CD4-positive, alpha-beta T cell treated with Interleukin-17A for 1 hour (primary cell): ENCODE measurements at regions not wholly inside any gene's neighbourhood (a gene's known extent, or its start where the extent isn't known, plus 50 kb on each side); places are given as distances from the start of the nearest gene placed in this dataset.
"Not testable (repeated sequence)": the region's sequence is repeated elsewhere in the genome, so short reads cannot be mapped to it uniquely, and the experiment has no call there.

Experiments
- DNase-seq: peaks from one replicate; pipeline ENCODE4 v3.0.0-alpha.2; 2020

GRCh38 chr18:44265437-44265836 lies 415.3 kb upstream of the SETBP1 start:
- no peak for DNase-seq

DNA sequence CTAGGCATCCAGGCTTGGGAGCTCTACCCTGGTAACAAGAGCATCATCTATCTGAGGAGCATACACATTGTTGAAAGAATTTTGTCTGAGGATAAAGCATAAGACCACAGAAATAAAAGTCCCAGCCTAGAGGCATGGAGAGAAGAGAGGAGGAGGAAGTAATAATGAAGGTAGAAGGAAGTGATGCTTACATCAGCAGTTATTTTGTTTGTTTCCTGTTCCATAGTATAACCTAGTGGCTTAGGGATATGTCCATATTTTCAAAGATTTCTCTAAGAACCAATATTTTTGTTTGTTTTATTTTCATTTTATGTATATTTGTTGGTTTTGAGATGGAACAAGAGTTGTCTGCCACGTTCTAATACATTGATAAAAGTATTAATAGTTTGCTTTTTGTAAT lies 407.4 kb upstream of the SETBP1 start:
- DNase-seq = no peak

- DNase-seq = no peak
These were observed 400.2 kb upstream of the SETBP1 start for GRCh38 chr18:44280479-44280878.

- DNase-seq = no peak
These were observed 394.6 kb upstream of the SETBP1 start for GRCh38 chr18:44286049-44286448.

GRCh38 chr18:44290366-44290977 lies 390.2 kb upstream of the SETBP1 start:
- DNase-seq = no peak

GRCh38 chr18:44298566-44298965 lies 382.1 kb upstream of the SETBP1 start:
- no peak for DNase-seq

DNA sequence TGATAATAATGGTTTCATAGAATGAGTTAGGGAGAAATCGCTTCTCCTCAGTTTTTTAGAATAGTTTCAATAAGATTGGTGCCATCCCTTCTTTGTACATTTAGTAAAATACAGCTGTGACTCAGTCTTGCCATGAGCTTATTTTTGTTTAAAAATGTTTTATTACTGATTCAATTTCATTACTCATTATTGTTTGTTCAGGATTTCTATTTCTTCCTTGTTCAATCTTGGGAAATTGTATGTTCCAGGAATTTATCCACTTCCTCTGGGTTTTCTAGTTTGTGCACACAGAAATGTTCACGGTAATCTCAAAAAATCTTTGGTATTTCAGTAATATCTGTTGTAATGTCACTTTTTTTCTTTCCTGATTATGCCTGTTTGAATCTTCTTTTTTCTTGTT lies 371.5 kb upstream of the SETBP1 start:
- DNase-seq = no peak

DNA sequence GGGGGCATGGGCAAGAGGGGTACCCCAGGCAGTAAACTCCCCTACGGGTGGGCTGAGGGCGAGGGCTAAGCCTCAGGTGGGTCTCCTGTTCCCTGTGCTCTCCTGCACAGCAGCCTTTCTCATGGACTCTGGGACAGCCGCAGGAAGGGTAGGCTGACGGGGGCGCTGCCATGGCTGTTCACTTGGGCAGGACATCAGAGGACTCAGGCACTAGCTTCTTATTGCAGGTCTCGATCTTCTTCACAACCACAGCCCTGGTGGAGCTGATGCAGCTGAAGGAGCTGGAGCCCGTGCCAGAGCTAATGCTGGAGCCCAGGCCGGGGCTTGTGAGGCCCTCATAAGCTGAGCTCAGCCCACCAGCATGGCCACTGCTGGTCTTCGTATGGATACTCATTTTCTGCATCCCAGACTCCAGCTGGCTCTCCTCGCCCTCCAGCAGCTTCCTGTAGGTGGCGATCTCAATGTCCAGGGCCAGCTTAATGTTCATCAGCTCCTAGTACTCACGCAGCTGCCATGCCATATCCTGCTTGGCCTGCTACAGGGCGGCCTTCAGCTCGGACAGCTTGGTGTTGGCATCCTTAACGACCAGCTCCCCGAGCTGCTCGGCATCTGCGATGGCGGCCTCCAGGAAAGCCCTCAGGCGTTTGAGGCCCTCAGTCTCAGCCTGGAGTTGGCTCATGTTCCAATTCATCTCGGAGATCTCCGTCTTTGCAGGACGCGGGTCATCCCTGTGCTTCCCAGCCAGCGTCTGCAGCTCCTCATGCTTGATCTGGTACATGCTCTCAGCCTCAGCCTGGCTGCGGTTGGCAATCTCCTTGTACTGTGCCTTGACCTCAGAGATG lies 359.8 kb upstream of the SETBP1 start:
- no peak for DNase-seq

DNA sequence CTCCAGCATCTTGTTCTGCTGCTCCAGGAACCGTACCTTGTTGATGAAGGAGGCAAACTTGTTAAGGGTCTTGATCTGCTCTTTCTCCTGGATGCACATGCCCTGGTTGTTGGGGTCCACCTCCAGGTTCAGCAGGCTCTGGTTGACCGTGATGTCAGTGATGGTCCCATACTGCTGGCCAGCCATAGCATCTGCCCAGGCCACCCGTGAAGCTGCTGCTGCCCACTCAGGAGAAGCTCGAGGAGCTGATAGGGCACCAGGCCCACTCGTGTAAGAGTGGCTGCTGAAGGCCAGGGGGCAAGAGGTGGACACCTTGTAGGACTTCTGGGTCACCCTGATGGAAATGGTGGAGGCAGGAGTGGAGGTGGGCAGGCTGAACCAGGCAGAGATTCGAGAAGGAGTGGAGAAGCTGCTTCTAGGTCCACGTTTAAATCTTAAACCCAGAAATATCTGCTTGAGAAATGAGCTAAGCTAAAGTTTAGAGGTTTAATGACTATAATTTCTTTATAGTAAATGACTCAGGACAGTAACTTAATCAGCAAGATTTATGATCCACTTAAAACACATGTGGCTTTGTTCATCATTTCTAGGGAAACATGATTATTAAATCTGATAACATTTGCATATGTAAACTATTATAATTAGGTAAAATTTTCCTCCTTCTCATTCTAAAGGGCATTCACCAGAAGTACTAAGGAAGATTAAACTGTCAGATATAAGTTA lies 358.7 kb upstream of the SETBP1 start:
- no peak for DNase-seq

- DNase-seq = no peak
These were observed 357.6 kb upstream of the SETBP1 start for GRCh38 chr18:44323125-44323524.

DNA sequence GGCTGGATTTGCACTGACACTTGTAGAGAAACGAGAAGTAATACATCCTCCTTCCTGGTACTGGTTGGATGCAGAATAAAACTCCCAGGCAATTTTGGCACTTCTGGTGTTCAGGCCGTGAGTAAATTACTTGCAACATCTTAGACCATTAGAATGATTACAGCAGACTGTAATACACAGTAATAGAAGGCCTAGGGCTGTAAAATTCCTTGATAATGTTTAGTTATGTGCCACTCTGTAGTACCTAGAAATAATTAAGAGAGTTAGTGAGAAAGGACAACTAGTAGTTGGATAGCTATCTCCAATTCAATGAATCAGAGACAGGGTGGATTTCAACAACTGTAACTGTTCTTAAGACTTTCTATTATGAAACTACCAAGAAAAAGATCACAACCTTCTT lies 356.3 kb upstream of the SETBP1 start:
- no peak for DNase-seq

DNA sequence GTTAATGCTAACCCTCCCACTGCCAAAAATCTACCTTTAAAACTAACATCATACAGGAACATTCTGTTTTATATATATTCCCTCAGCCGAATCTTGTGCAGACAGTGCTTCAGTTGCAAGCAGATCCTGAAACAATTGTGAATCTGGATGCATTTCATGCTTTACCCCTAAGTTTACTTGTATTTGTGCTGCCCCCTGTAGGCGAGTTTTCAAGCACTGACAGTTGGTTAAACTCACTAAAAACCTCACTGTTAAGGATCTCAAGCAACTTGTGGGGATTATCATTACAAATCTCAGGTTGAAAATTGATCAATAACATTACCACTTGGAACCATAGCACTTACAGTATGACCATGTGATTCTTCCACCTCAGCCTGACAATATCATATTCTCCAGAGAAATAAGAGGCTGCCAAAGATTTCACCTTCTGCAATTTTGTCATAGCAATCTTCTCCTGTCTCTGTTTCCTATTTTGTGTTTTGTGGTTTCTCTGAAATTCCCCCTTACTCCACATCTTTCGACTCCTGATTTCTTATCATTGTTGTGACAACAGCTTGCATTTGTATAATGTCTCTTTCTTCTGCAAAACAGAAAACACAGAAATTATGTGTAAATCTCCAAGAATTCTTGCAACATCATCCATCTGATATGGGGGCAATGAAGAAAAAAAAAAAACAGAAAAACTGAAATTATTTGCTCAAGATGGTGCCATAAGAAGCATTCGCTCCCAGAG lies 354.6 kb upstream of the SETBP1 start:
- no peak for DNase-seq

DNA sequence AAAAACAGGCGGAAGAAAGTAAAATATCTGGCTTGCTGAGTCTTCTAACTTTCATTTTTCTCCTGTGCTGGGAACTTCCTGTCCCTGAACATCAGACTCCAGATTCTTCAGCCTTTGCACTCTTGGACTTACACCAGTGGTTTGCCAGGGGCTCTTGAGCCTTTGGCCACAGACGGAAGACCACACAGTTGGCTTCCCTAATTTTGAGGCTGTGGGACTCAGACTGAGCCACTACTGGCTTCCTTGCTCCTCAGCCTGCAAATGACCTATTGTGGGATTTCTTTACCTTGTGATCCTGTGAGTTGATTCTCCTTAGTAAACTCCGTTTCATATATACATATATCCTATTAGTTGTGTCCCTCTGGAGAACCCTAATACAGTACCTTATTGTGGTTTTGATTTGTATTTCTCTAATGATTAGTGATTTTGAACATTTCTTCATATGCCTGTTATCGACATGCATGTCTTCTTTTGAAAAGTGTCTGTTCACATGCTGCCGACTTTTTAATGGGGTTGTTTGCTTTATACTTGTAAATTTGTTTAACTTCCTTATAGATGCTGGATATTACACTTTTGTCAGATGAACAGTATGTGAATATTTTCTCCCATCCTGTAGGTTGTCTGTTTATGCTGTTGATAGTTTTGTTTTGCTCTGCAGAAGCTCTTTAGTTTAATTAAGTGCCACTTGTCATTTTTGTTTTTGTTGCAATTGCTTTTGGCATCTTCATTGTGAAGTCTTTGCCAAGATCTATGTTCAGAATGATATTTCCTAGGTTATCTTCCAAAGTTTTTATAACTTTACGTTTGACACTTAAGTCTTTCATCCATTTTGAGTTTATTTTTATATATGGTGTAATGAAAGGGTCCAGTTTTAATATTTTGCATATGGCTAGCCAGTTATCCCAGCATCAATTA lies 348.8 kb upstream of the SETBP1 start:
- DNase-seq = no peak

GRCh38 chr18:44341759-44342158 lies 338.9 kb upstream of the SETBP1 start:
- DNase-seq = no peak

DNA sequence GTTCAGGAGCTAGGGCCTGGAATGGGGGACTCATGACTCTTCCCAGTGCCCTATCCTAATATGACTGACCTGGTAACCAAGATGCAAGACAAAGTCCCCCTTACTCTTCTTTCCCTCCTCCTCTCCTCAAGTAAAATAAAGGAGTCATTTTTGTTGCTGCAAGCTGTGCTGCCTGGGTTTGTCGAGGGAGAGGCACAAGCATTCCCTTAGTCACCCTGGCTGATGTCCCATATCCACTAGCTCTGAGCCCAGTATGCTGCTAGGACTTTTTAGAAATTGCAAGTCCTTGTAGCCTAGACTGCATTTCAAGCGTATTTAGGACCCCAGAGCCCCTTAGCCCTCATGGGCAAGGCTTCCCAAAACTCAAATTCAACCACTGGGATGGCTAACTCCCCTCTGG lies 338.5 kb upstream of the SETBP1 start:
- no peak for DNase-seq

DNA sequence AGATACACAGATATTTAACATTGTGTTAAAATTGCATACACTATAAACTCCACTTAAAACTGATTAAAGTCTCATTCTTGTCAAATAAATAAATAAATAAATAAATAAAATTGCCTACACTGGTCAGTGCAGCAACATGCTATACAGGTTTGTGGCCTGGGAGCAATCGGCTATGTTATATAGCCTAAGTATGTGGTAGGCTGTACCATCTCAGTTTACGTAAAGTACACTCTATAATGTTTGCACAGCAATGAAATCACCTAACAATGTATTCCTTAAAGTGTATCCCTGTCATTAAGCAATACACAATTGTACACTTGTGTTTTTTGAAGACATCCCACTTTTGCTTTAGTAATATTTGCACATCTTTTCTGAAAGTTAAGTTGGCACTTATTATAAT lies 337.7 kb upstream of the SETBP1 start:
- DNase-seq = no peak

DNA sequence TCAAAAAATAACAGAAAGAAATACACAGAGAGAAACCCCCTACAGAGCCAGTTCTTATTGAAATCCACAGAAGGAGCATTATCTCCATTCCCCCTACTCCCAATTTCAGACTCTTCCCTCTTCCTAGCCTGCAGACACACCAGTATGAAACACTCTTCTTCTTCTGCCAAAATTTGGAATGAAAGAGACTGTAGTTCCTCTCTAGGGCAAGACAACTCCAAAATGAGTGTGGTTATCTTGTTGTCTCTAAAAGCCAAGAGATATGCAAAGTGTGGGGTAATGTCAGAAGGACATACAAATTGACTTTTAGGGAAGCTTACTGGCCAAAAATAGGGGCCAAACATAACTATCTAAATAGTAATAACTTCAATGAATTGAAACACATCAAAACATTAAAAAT lies 337.1 kb upstream of the SETBP1 start:
- DNase-seq = no peak

DNA sequence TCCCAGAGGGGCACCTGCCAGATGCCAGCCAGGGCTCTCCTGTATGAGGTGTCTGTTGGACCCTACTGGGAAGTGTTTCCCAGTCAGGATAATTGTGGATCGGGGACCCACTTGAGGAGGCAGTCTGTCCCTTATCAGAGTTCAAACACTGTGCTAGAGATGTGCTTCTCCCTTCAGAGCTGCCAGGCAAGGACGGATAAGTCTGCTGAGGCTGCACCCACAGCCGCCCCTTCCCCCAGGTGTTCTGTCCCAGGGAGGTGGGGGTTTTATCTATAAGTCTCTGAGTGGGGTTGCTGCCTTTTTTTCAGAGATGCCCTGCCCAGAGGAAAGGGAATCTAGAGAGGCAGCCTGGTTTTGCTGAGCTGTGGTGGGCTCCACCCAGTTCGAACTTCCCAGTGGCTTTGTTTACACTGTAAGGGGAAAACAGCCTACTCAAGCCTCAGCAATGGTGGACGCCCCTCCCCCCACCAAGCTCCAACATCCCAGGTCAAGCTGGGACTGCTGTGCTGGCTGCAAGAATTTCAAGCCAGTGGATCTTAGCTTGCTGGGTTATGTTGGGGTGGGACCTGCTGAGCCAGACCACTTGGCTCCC lies 324.0 kb upstream of the SETBP1 start:
- DNase-seq = no peak

DNA sequence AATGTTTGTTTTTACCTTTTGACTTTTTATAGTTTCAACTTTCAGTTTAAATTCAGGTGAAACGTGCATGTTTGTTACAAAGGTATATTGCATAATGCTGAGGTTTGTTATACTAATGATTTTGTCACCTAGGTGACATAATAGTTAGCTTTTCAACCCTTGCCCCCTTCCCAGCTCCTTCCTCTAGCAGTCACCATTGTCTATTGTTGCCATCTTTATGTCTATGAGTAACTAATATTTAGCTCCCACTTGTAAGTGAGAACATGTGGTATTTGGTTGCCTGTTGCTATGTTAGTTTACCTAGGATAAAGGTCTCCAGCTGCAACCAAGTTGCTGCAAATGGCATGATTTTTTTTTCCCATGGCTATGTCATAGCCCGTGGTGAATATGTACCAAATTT lies 322.3 kb upstream of the SETBP1 start:
- no peak for DNase-seq

GRCh38 chr18:44359741-44360140 lies 320.9 kb upstream of the SETBP1 start:
- not testable (repeated sequence) for DNase-seq

DNA sequence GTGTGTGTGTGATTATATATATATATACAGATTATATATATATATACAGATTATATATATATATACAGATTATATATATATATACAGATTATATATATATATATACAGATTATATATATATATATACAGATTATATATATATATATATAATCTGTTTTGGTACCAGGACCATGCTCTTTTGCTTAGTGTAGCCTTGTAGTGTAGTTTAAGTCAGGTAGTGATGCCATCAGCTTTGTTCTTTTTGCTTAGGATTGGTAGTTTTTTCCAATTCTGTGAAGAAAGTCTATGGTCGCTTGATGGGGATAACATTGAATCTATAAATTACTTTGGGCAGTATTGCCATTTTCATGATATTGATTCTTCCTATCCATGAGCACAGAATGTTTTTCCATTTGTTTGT lies 318.5 kb upstream of the SETBP1 start:
- DNase-seq = not testable (repeated sequence)

DNA sequence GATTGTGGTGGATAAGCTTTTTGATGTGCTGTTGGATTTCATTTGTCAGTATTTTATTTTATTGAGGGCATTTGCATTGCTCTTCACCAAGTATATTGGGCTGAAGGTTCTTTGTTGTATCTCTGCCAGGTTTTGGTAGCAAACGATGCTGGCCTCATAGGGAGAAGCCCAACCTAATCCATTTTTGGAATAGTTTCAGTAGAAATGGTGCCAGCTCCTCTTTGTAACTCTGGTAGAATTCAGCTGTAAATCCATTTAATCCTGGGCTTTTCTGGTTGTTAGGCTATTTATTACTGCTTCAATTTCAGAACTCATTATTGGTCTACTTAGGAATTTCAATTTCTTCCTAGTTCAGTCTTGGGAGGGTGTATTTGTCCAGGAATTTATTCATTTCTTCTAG lies 309.8 kb upstream of the SETBP1 start:
- no peak for DNase-seq
